ENCODE measurements at regions not wholly inside any gene's neighbourhood (a gene's known extent, or its start where the extent isn't known, plus 50 kb on each side); places are given as distances from the start of the nearest gene placed in this dataset.
"Not testable (repeated sequence)": the region's sequence is repeated elsewhere in the genome, so short reads cannot be mapped to it uniquely, and the experiment has no call there.

- DNase-seq (ENCODE audit: low spot score): peak; percentile 88
Measured at GRCh38 chr16:85441189-85441889, 171.8 kb upstream of the GSE1 start.

GRCh38 chr16:85441890-85442670 is 171.0 kb upstream of the GSE1 start:
- no peak for DNase-seq (ENCODE audit: low spot score)

- no peak for DNase-seq (ENCODE audit: low spot score)
Measured at GRCh38 chr16:85443116-85443515, 170.0 kb upstream of the GSE1 start.

GRCh38 chr16:85443531-85443930 is 169.6 kb upstream of the GSE1 start:
- DNase-seq (ENCODE audit: low spot score): no peak

- DNase-seq (ENCODE audit: low spot score): peak; percentile 85
Measured at GRCh38 chr16:85445064-85445778, 167.9 kb upstream of the GSE1 start.

- peak; percentile 50 for DNase-seq (ENCODE audit: low spot score)
Measured at GRCh38 chr16:85445779-85446222, 167.3 kb upstream of the GSE1 start.

GRCh38 chr16:85446951-85447692 is 166.0 kb upstream of the GSE1 start:
- peak; percentile 94 for DNase-seq (ENCODE audit: low spot score)

- no peak for DNase-seq (ENCODE audit: low spot score)
Measured at GRCh38 chr16:85447693-85448313, 165.3 kb upstream of the GSE1 start.

- DNase-seq (ENCODE audit: low spot score): peak; percentile 79
Measured at GRCh38 chr16:85448557-85449190, 164.4 kb upstream of the GSE1 start.

- no peak for DNase-seq (ENCODE audit: low spot score)
Measured at GRCh38 chr16:85449191-85449884, 163.8 kb upstream of the GSE1 start.

- peak; percentile 66 for DNase-seq (ENCODE audit: low spot score)
Measured at GRCh38 chr16:85449885-85450245, 163.3 kb upstream of the GSE1 start.

- DNase-seq (ENCODE audit: low spot score): not testable (repeated sequence)
Measured at GRCh38 chr16:85451142-85451541, 162.0 kb upstream of the GSE1 start.

GRCh38 chr16:85451641-85452363 is 161.3 kb upstream of the GSE1 start:
- no peak for DNase-seq (ENCODE audit: low spot score)

- no peak for DNase-seq (ENCODE audit: low spot score)
Measured at GRCh38 chr16:85452364-85453193, 160.5 kb upstream of the GSE1 start.

GRCh38 chr16:85453194-85453678 is 159.9 kb upstream of the GSE1 start:
- no peak for DNase-seq (ENCODE audit: low spot score)

- no peak for DNase-seq (ENCODE audit: low spot score)
Measured at GRCh38 chr16:85453703-85454102, 159.4 kb upstream of the GSE1 start.

GRCh38 chr16:85454171-85454872 is 158.8 kb upstream of the GSE1 start:
- DNase-seq (ENCODE audit: low spot score): no peak

GRCh38 chr16:85455534-85455933 is 157.6 kb upstream of the GSE1 start:
- no peak for DNase-seq (ENCODE audit: low spot score)
